T-cell (primary cell): ENCODE measurements at regions not wholly inside any gene's neighbourhood (a gene's known extent, or its start where the extent isn't known, plus 50 kb on each side); places are given as distances from the start of the nearest gene placed in this dataset.

Experiments used
- ATAC-seq, 4 experiments: fragments of 200-7000 bp in 3 of 4; fragments of 150-1000 bp in 1 of 4; cut with Tn5 transposase; replicated peaks in 1 of 4; 1 replicate in 3 of 4; 2 replicates in 1 of 4; pipeline ENCODE4 v1.10.0; 2021; ENCODE audit warnings: moderate library complexity in 3 of 4, mild to moderate bottlenecking in 2 of 4, moderate number of reproducible peaks in 1 of 4
- CTCF ChIA-PET, 2 donors: fragments of 300-600 bp; sonication (Branson Sonifier 250); formaldehyde crosslinking; loops; one replicate each; lab custom pipeline; 2022; ENCODE audit warnings: antibody characterized with exemption in 2 of 2; lab: Charles Lee
- POLR2A ChIA-PET, 2 donors: fragments of 300-600 bp; sonication (Branson Sonifier 250); formaldehyde crosslinking; loops; one replicate each; lab custom pipeline; 2022; ENCODE audit warnings: antibody characterized with exemption in 2 of 2; lab: Charles Lee
- DNase-seq, 35 experiments: peaks; one replicate each; pipeline versions ENCODE4 v3.0.0 to v3.0.0-alpha.2; 2013 to 2023
- H3K27ac ChIP-seq: one replicate; pipeline ENCODE4 v1.5.1; 2013; ENCODE audit warnings: low read length
- H3K27me3 ChIP-seq, 2 experiments: replicated peaks in 1 of 2; 1 replicate in 1 of 2; 2 replicates in 1 of 2; pipeline versions ENCODE4 v1.6.1 to v1.7.0; 2013; ENCODE audit warnings: low read length in 1 of 2, mixed read lengths in 1 of 2; ENCODE audit not compliant: control insufficient read depth in 2 of 2, insufficient read depth in 2 of 2; ENCODE audit errors: extremely low read depth in 1 of 2
- H3K36me3 ChIP-seq, 2 donors: 1 replicate in 1 of 2; 2 replicates in 1 of 2; pipeline versions ENCODE4 v1.6.1 to v1.7.0; 2013; ENCODE audit warnings: low read length in 1 of 2; ENCODE audit not compliant: control insufficient read depth in 2 of 2, insufficient read depth in 1 of 2; ENCODE audit errors: extremely low read depth in 1 of 2
- H3K4me1 ChIP-seq, 2 experiments: 1 replicate in 1 of 2; 2 replicates in 1 of 2; pipeline versions ENCODE4 v1.6.1 to v1.7.0; 2013; ENCODE audit warnings: low read length in 2 of 2, mixed read lengths in 1 of 2; ENCODE audit not compliant: insufficient read depth in 2 of 2, control insufficient read depth in 1 of 2; ENCODE audit errors: extremely low read depth in 1 of 2
- H3K4me3 ChIP-seq, 2 donors: 1 replicate in 1 of 2; 2 replicates in 1 of 2; pipeline versions ENCODE4 v1.5.1 to v1.7.0; 2013; ENCODE audit warnings: mild to moderate bottlenecking in 2 of 2, low read length in 1 of 2, moderate library complexity in 1 of 2; ENCODE audit not compliant: control insufficient read depth in 1 of 2; ENCODE audit errors: extremely low read depth in 1 of 2
- H3K9me3 ChIP-seq: 2 replicates; pipeline ENCODE4 v1.7.0; 2013
- H3K27ac Mint-ChIP-seq, 2 donors: one replicate each; pipeline ENCODE4 v1.8.0; 2020 to 2021; ENCODE audit warnings: mild to moderate bottlenecking in 2 of 2, mixed read lengths in 2 of 2
- H3K27me3 Mint-ChIP-seq, 2 donors: one replicate each; pipeline ENCODE4 v1.8.0; 2021 to 2022; ENCODE audit warnings: mixed read lengths in 2 of 2
- H3K36me3 Mint-ChIP-seq: one replicate; pipeline ENCODE4 v1.8.0; 2021; ENCODE audit warnings: mixed read lengths
- H3K4me1 Mint-ChIP-seq, 3 donors: one replicate each; pipeline ENCODE4 v1.8.0; 2020 to 2022; ENCODE audit warnings: mixed read lengths in 3 of 3, mild to moderate bottlenecking in 1 of 3
- H3K4me3 Mint-ChIP-seq, 3 donors: one replicate each; pipeline ENCODE4 v1.8.0; 2020 to 2022; ENCODE audit warnings: mild to moderate bottlenecking in 3 of 3, mixed read lengths in 3 of 3, moderate library complexity in 3 of 3
- H3K9me3 Mint-ChIP-seq, 3 donors: one replicate each; pipeline ENCODE4 v1.8.0; 2020 to 2022; ENCODE audit warnings: mixed read lengths in 3 of 3
- WGBS: methylation state at CpG from one replicate; pipeline ENCODE4 v1.1.5; 2013; ENCODE audit warnings: missing lambda C conversion rate; ENCODE audit not compliant: insufficient coverage; 5-methylcytosine and 5-hydroxymethylcytosine counted together

DNA sequence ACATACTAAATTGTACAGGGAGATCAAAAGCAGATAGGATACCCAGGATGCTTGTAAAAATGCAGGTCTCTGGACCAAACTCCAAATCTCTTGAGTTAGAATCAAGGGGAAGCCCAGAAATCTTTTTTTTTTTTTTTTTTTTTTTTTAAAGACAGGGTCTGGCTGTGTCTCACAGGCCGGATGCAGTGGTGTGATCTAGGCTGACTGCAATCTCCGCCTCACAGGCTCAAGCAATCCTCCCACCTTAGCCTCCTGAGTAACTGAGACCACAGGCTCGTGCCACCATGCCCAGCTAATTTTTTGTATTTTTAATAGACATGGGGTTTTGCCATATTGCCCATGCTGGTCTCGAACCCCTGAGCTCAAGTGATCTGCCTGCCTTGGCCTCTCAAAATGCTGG, 373.5 kb downstream of the SHQ1 start:
- Mint-ChIP-seq H3K9me3 (no peaks in the 10 kb centered on the region), H3K27me3 (no peaks in the 10 kb centered on the region), H3K4me3 (no peak overlapping the region), H3K4me1 (no peaks in the 10 kb centered on the region), H3K27ac (no peak overlapping the region), H3K36me3 (no peaks in the 10 kb centered on the region)
- H3K27me3 ChIP-seq, result no peaks in the 10 kb centered on the region
- no peak overlapping the region for H3K27ac ChIP-seq
- DNase-seq, result no peak
- H3K36me3 ChIP-seq, result no peaks in the 10 kb centered on the region
- WGBS, result 83% methylated on average over 1 of the region's 4 CpGs
- H3K4me3 ChIP-seq, result no peak overlapping the region
- POLR2A ChIA-PET, result no interaction called here
- no peaks in the 10 kb centered on the region for H3K4me1 ChIP-seq
- no peak for ATAC-seq
- CTCF ChIA-PET, result interaction anchor here in 1 of 2 donors (0.6 kb wide), 1 partner anchor 620 kb away, joined by 3 read pairs; no protein-coding TSS in a partner anchor
- no peaks in the 10 kb centered on the region for H3K9me3 ChIP-seq

DNA sequence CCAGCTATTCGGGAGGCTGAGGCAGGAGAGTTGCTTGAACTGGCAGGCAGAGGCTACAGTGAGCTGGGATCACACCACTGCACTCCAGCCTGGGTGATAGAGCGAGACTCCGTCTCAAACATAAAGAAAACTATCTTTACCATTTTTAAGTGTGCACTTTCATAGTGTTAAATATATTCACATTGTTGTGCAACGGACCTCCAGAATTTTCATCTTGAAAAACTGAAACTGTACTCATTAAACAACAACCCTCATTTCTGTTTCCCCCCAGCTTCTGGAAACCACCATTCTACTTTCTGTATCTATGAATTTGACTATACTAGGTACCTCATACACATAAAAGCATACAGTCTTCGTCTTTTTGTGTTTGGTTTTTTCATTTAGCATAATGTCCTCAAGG, 375.1 kb downstream of the SHQ1 start:
- Histone ChIP-seq H3K4me1 (no peaks in the 10 kb centered on the region), H3K9me3 (no peaks in the 10 kb centered on the region), H3K4me3 (no peak overlapping the region), H3K36me3 (no peaks in the 10 kb centered on the region), H3K27me3 (no peaks in the 10 kb centered on the region), H3K27ac (no peak overlapping the region)
- no peak overlapping the region for H3K4me3 Mint-ChIP-seq
- ATAC-seq (no peak), DNase-seq (no peak)
- ChIA-PET POLR2A (no interaction called here), CTCF (interaction anchor here in 1 of 2 donors (0.6 kb wide), 1 partner anchor 1711 kb away, joined by 3 read pairs; no protein-coding TSS in a partner anchor)
- 0% methylated on average over 1 of the region's 5 CpGs for WGBS
- H3K27ac Mint-ChIP-seq, result no peak overlapping the region
- H3K36me3 Mint-ChIP-seq, result no peaks in the 10 kb centered on the region
- H3K4me1 Mint-ChIP-seq, result no peaks in the 10 kb centered on the region
- H3K27me3 Mint-ChIP-seq, result no peaks in the 10 kb centered on the region
- H3K9me3 Mint-ChIP-seq, result no peaks in the 10 kb centered on the region

GRCh38 chr3:72470904-72471417, 377.3 kb downstream of the SHQ1 start:
- Mint-ChIP-seq H3K27ac (no peak overlapping the region), H3K36me3 (no peaks in the 10 kb centered on the region), H3K4me1 (no peaks in the 10 kb centered on the region), H3K27me3 (peaks cover 0 to 2% of the 10 kb centered on the region in 2 donors), H3K9me3 (no peaks in the 10 kb centered on the region), H3K4me3 (no peak overlapping the region)
- ChIA-PET POLR2A (no interaction called here), CTCF (interaction anchor here in 1 of 2 donors (0.6 kb wide), 1 partner anchor 73 kb away, joined by 5 read pairs; no protein-coding TSS in a partner anchor)
- H3K9me3 ChIP-seq, result no peaks in the 10 kb centered on the region
- H3K4me3 ChIP-seq, result no peak overlapping the region
- no peak for DNase-seq
- H3K27me3 ChIP-seq, result no peaks in the 10 kb centered on the region
- H3K36me3 ChIP-seq, result no peaks in the 10 kb centered on the region
- WGBS, result no CpG with 5 or more reads among the region's 5 CpGs
- no peaks in the 10 kb centered on the region for H3K4me1 ChIP-seq
- H3K27ac ChIP-seq, result no peak overlapping the region
- no peak for ATAC-seq

GRCh38 chr3:72465853-72466252, 382.4 kb downstream of the SHQ1 start:
- ChIA-PET POLR2A (no interaction called here), CTCF (no interaction called here)
- ATAC-seq (no peak), DNase-seq (no peak)
- Mint-ChIP-seq H3K36me3 (no peaks in the 10 kb centered on the region), H3K27me3 (peaks cover 0 to 8% of the 10 kb centered on the region in 2 donors), H3K27ac (no peak overlapping the region), H3K4me1 (no peaks in the 10 kb centered on the region), H3K4me3 (no peak overlapping the region), H3K9me3 (no peaks in the 10 kb centered on the region)
- no peaks in the 10 kb centered on the region for H3K9me3 ChIP-seq
- H3K36me3 ChIP-seq, result no peaks in the 10 kb centered on the region
- no peak overlapping the region for H3K27ac ChIP-seq
- H3K4me3 ChIP-seq, result no peak overlapping the region
- H3K4me1 ChIP-seq, result no peaks in the 10 kb centered on the region
- 44% methylated on average over 2 of the region's 2 CpGs for WGBS
- H3K27me3 ChIP-seq, result peaks cover 0 to 9% of the 10 kb centered on the region in 2 experiments

DNA sequence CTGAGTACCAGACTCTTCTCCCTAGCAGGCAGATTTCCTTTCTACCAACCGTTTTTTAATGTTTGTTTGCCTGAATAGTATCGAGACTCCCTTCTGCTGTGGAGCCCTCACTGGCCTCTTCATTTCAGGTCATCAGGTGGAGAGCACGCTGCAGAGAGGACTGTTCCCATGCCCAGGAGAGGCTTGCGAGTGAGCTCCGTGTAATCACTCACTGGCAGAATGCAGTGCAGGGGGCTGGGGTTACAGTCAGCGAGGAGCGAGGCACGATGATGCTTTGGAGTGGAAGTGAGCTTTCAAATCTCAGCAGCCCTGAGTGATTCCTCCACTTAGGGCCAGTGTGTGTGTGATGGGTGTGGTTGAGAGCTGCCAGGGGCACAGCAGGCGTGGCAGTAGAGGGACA, 385.2 kb downstream of the SHQ1 start:
- ATAC-seq (no peak), DNase-seq (no peak)
- H3K36me3 ChIP-seq, result no peaks in the 10 kb centered on the region
- H3K27ac Mint-ChIP-seq, result no peak overlapping the region
- H3K27me3 Mint-ChIP-seq, result peaks cover 0 to 13% of the 10 kb centered on the region in 2 donors
- no peaks in the 10 kb centered on the region for H3K4me1 Mint-ChIP-seq
- H3K27ac ChIP-seq, result no peak overlapping the region
- POLR2A ChIA-PET, result no interaction called here
- CTCF ChIA-PET, result no interaction called here
- no peak overlapping the region for H3K4me3 Mint-ChIP-seq
- H3K9me3 Mint-ChIP-seq, result no peaks in the 10 kb centered on the region
- H3K27me3 ChIP-seq, result peaks cover 0 to 13% of the 10 kb centered on the region in 2 experiments
- H3K9me3 ChIP-seq, result no peaks in the 10 kb centered on the region
- no peak overlapping the region for H3K4me3 ChIP-seq
- no peaks in the 10 kb centered on the region for H3K4me1 ChIP-seq
- no peaks in the 10 kb centered on the region for H3K36me3 Mint-ChIP-seq
- 90% methylated on average over 7 of the region's 9 CpGs for WGBS

DNA sequence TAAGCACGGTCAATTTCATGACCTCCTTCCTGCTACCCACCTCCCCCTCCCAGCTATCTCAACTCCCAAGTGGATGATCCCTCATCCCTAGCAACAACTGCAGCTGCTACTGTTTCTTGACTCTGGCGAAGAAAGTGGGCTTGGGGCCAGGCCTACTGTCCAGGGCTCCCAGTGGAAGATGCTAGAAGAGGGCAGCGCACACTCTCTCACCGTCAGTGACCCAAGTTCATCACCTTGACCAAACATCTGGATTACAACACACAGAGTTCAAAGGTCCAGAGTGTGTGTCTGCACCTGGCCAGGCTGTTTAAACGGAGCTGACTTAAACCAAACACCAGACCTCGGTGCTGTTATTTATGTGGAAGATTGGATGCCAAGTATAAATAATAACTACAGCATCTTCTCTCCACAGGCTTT, 385.6 kb downstream of the SHQ1 start:
- no peaks in the 10 kb centered on the region for H3K4me1 Mint-ChIP-seq

DNA sequence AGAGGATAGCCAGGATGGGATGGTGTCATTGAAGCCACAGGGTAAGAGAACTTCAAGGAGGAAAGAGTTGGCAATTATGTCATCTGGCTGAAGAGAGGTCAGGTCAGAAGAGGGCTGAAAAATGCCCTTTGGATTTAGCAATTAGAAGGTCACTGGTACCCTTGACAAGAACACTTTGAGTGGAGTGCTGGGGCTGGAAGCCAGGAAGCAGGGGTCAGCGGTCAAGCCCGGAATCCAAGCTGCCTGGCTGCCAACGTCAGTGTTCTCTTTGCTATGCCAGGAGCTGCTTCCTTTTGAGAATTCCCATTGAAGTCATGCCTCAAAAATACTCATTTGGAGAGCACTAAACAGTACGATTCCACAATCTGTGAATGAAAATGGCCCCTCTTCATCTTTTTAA, 386.5 kb downstream of the SHQ1 start:
- Histone ChIP-seq H3K4me3 (no peak overlapping the region), H3K9me3 (no peaks in the 10 kb centered on the region), H3K4me1 (no peaks in the 10 kb centered on the region), H3K27ac (no peak overlapping the region), H3K27me3 (peaks cover 0 to 13% of the 10 kb centered on the region in 2 experiments), H3K36me3 (no peaks in the 10 kb centered on the region)
- no peak overlapping the region for H3K27ac Mint-ChIP-seq
- CTCF ChIA-PET, result no interaction called here
- H3K27me3 Mint-ChIP-seq, result peaks cover 0 to 11% of the 10 kb centered on the region in 2 donors
- POLR2A ChIA-PET, result no interaction called here
- 100% methylated on average over 1 of the region's 4 CpGs for WGBS
- H3K4me1 Mint-ChIP-seq, result no peaks in the 10 kb centered on the region
- ATAC-seq, result no peak
- no peak for DNase-seq
- H3K36me3 Mint-ChIP-seq, result no peaks in the 10 kb centered on the region
- no peaks in the 10 kb centered on the region for H3K9me3 Mint-ChIP-seq
- H3K4me3 Mint-ChIP-seq, result no peak overlapping the region

More for the DNA sequence above, 385.6 kb downstream of the SHQ1 start:
- ATAC-seq (no peak), DNase-seq (no peak)
- Histone ChIP-seq H3K4me1 (no peaks in the 10 kb centered on the region), H3K4me3 (no peak overlapping the region), H3K9me3 (no peaks in the 10 kb centered on the region), H3K36me3 (no peaks in the 10 kb centered on the region), H3K27ac (no peak overlapping the region), H3K27me3 (peaks cover 0 to 13% of the 10 kb centered on the region in 2 experiments)
- H3K4me3 Mint-ChIP-seq, result no peak overlapping the region
- no peak overlapping the region for H3K27ac Mint-ChIP-seq
- ChIA-PET POLR2A (no interaction called here), CTCF (no interaction called here)
- no peaks in the 10 kb centered on the region for H3K9me3 Mint-ChIP-seq
- 86% methylated on average over 2 of the region's 6 CpGs for WGBS
- no peaks in the 10 kb centered on the region for H3K36me3 Mint-ChIP-seq
- peaks cover 0 to 13% of the 10 kb centered on the region in 2 donors for H3K27me3 Mint-ChIP-seq
